NCI-H524 treated with DMSO at 0.1 percent for 48 hours (cell line): ENCODE measurements at regions not wholly inside any gene's neighbourhood (a gene's known extent, or its start where the extent isn't known, plus 50 kb on each side); places are given as distances from the start of the nearest gene placed in this dataset.

Experiments used
- DNase-seq: peaks from one replicate; lab custom pipeline; 2025; lab: John Stamatoyannopoulos, UW

DNA sequence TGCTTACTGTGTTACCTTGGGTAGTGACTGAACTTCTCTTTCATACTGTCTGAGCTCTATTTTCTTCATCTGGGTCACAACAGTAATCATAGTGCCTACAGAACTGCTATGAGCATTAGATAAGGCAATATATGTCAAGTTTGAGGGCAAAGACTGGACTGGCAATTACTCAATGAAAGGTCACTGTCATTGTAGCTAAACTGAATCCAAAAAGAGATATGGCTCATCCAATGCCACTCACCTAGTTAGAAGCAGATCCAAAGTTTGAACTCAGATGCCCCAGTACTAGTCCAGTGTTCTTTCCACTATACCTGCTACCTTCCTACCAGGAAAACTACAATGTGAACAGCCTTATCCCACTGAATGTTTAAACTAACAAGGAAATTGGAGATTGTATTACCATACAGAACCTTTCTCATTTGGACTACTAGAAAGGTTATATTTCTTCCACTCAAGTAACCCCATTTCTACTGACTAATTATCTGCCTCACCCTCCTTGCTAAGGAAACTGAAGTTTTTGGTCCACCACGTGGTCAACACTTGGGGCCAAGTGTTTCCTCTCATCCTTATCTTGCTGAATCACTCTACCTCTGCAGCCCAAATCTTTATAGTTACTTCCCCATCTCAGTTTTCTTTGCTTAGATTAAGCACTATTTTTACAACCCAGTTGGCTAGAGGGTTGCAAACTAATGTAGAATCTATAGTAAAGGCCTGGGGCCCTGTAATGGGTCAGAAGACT, 202.3 kb upstream of the LPP start:
- no peak for DNase-seq

DNA sequence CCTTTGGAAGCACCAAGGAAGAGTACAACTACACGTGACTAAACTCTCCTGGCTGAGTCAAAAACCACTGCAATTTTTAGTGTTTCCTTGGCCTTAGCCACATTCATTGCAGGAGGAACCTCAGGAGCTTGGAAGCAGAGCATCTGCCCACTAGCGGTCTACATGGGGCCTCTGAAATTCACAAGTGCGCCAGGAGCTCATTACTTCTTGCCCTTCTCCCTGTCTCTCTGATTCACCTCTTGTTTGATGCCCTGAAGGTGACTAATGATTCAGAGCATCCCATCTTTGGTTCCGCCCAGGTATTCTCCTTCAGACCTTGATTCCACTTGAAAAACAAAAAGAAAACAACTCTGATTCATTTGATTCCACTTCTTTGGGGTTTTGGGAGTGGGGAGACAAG, 201.1 kb upstream of the LPP start:
- no peak for DNase-seq

DNA sequence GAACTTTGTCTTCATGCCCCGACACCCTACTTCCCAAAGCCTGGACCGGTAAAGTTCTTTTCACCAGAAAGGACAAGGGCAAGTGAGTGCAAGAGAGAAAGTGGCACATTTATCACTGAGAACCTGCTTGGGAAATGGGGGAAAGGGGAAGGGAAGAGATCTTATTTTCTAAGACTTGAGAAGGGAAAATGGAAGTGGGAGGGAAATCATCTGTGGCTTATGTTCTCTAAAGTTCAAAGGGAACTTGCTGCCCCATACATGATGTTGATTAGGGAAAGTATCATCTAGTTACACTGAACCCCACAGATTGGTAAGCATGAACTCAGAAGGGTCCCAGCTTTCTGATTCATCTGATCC, 199.5 kb upstream of the LPP start:
- DNase-seq, result no peak

DNA sequence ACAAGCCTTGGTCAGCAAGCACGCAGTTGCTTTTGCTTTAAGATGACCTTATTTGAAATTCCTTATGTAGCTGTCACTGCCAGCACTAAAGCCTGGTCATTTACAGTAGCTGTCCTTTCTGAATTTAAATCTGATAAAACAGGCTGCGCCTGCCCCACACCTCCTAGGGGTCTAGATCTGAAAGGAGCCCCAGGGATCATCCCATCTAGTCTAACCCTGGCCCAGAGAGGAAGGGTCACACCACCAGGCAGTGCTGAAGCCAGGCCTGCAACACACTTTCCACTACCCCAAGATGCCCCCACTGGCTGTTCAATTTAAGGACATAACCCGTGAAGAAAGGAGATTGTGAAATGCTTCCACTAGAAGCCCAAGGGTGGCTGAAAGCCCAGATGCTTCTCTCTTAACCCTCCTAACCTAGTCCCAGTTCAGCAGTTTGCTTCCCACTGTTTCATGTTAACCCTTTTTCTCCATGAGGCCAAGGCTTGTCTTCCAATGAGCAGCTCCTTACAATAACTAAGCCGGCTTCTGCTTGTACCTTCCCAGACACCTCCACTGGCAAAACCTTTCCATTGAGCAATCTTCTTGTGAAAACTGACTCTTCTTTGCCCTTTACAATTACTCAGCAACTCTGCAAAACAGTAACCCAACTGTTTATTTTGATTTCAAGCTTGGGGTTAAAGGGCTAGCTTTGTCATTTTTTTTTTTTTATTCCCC, 198.9 kb upstream of the LPP start:
- no peak for DNase-seq

DNA sequence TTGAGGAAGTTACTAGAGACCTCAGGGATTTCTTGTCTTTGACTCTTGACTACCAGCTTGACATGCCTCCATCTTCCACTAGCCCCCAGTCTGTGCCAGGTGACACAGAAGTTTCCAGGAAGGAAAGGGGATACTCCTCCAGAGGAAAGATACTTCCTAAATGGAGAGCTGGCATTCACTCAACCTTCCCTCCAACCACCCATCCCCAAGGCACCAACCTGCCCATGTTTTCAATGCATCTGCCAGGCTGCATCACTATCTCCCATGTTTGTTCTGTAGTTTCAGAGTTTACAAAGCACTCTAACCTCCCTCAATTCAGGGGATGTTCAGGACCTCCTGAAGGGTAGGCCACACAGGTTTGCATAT, 198.4 kb upstream of the LPP start:
- DNase-seq, result no peak

DNA sequence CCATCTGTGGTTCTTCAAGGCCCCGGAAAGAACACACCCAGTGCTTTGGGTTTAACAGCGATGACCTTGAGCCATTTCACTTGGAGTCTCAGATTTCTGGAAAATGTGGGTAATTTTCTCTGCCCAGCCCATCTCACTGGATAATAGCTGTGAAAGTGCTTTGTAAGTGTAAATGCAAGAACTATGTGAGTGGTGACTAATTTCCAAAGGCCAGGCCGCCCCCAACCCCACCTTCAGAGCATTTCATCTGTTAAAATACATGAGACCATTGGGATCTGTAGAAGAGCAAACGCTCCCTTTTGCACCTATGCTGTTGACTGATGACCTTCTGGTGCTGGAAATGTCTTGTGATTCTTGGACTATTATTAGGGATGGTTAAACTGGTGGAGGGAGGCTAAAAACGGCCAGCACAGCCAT, 196.8 kb upstream of the LPP start:
- no peak for DNase-seq

DNA sequence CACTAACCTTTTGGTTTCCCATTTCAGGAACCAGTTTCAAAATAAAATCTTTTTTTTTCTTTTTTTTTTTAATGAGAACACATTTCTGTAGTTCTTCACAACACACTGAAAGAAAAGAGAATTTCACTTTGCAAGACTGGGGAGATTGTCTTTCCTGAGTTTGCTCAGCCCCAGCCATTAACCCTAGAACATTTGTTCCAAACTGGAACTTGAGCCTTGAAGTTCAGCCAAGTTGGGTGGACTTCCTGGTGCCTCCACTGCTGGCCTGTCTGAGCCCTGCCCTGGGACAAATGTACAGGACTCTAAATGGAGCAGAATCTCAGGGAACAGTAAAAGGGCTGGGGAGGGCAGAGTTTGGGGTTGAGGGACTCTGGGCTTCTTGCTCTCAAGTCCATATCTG, 196.4 kb upstream of the LPP start:
- no peak for DNase-seq

DNA sequence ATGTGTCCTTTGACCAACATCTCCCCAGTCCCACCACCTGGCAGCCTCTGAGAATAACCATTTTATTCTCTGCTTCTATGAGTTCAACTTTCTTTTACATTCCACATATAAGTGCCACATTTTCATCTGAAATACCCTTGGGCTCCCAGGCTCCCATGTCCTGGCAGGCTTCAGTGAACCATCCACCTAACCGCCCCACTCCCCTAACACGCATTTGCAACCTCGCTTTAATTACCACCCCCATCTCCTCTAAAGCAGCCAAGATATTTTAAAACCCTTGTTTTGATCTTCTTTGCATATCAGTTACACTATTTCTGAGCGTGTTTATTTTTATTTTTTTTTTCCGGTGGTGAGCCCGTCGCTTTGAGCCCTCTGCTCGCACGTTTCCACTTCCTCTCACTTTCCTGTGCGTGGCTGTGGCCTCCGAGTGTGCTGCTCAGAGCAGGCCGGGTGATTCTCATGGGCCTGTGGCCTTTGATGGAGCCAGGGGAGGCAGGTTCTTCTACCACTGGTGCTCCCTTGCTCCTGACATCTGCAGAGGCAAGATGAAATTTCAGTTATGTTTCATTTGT, 195.4 kb upstream of the LPP start:
- no peak for DNase-seq

DNA sequence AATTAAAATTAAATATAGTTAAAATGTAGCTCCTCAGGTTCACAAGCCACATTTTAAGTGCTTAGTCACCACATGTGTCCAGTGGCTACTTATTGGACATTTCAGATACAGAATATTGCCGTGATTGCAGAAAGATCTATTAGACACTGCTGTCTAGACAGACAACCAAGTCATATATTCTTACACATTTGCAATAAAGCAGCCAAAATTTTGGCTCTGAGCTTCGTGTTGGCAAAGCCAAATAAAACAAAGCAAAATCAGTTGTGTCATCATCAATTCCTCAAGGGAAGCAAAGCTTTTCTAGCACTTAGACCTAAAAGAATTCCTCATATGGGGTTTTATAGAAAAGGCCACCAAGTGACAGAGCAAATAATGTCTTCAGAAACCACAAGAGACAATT, 193.1 kb upstream of the LPP start:
- no peak for DNase-seq

DNA sequence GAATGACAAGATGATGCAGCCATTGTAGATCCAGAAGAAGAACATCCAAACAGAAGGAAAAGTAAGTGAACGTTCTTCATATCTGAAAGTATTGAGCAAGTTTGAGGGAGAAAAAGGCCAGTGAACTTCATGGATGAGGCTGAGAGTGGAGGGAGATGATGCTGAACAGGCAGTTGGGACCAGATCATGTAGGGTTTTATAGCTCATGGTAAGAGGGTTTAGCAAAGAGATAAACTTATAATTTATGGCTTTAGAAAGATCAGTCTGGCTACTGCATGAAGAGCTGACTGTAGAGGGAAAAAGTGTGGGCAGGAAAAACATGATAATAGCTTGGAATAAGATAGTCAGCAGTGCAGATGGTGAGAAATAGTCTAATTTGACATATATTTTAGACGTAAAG, 192.6 kb upstream of the LPP start:
- no peak for DNase-seq

DNA sequence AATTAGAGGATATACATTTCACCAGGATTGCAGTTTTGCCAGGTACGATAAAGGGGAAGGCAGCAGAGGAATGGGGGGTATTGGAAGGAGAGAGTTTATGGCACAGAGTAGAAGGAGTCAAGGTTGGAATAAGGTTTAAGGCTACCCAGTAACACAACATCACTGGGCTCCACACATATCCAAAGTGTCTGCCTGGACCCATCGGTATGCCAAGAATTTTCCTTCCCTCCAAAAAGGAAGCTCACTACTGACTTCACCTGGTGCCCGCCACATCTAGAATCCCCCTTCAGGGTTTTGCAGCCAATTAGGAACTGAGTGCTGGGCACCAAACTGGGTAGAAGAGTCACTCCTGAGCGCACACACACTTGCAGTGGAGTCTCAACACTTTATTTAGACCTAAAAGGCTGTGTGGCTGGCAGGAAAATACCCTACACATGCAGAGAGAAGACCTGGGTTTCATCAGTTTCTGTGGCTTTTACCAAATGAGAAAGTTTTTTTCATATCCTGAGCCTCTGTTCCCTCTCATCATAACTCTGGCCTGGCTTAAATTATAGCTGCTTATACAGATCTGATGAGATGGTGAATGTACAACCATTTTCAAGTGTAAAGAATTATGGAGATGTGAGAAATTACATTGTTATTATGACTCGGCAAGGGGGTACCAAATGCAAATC, 190.8 kb upstream of the LPP start:
- DNase-seq, result no peak

DNA sequence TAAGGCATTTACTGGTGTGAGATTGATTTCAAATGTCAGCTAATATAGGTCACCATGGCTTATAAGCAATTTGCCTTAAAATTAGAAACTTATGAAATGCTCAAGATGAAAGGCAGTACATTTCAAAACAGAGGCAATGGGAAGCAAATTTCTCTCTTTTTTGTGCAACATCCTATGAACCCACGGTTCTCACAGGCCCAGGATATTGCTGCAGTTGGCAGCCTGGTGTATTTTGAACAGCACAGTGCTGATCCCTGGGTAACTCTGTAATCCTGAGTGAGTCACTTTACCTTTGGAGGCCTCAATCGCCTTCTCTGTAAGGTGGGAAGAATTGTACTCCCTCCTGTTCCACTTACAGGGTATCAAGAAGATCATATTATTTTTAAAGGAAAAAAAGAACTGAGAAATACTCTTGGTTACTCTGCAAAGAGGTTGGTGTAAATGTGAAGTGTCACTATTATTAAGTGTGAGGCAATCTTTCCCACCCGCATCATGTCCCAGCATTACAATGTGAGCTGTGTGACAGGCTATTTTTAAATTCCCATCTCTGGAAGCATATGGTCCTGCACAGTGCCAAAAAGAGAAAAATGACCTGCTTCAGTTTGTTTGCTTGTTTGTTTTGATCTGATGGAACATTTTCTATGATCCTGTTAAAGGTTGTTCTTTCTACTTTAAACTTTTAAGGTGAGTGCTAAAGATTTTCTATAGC, 190.1 kb upstream of the LPP start:
- DNase-seq, result no peak

DNA sequence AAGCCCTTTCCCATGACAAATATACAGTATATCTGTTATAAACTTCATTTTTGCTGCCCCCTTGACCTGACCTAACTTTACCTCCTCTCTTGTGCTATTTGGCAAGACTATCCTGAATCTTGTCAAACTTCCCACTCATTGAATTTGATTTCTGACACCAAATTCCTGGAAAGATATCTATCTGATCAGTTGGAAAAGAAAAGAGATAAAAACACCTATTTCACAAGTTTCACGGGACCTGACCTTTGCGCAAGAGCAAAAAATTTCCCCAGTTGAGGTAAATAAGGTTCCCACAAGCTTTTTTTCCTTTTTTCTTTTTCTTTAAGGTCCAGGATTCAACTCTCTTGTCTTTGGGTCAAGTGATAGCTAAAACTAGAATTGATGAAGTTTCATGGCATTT, 189.2 kb upstream of the LPP start:
- no peak for DNase-seq

DNA sequence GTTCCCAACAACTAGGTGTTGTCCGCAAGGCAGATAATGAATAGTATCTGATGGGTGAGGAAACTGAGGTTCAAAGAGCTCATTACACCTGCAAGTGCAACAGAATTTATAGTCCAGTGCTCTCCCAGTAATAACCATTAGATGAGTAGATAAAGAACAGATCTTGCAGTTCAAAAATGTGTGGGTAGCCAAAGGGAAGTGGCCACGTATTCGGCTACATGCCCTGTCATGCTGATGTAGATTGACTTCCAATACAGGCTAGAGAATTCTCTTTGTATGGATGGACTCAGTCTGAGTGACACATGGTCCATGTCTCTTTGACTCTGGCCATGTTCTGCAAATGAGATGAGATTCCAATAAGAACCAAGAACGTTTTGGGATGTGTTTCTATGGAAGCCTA, 187.9 kb upstream of the LPP start:
- no peak for DNase-seq

DNA sequence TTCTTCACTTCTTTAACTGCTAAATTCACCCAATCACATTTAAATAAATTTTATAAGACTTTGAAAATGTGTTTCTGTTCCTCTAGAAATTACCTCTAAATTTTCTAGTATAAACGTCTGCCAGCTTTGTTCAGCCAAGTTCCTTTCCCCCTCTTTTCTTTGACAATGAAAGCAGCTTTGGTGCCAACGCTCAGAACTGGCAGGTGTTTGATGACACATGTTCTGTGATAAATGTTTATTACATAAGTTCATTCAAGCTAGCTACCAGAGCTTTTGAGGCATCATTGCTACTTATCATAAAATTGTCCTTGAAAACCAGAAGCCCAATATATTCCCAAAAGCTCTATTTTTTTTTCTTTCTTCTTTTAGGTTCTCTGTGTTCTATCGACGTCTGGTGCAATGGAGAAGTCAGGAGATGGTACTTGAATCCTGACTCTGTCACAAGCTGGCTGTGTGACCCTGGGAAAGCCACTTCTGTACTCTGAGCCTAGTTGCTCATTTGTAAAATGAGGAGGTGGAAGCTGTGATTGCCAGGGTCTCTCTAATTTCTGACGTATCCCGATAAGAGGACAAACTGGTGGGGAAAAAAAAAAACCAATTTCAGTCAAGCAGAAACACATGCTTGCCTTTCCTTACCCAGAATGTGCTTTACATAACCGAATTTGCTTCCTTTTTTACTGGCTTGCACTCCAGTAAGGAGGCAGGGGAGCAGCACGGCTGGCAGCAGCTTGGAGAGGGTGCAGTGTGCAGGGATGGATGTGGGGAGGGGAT, 187.1 kb upstream of the LPP start:
- no peak for DNase-seq

DNA sequence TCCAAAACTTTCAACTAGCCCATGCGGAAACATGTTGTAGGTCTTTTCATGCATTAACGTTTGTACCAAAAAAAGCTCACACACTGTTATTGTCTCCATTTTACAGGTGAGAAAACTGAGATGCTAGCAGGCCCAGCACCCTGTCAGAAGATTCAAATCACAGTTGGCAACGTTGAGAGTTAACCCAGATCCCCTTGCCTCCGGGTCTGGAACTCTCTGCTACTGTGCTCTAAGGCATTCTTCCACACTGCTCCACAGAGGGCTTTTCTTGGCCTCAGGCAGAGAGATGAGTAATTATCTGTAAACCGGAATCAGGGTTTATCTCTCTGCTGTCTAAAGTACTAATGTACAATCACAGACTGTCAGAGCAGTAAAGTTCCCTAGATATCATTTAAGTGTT, 186.0 kb upstream of the LPP start:
- DNase-seq, result no peak

DNA sequence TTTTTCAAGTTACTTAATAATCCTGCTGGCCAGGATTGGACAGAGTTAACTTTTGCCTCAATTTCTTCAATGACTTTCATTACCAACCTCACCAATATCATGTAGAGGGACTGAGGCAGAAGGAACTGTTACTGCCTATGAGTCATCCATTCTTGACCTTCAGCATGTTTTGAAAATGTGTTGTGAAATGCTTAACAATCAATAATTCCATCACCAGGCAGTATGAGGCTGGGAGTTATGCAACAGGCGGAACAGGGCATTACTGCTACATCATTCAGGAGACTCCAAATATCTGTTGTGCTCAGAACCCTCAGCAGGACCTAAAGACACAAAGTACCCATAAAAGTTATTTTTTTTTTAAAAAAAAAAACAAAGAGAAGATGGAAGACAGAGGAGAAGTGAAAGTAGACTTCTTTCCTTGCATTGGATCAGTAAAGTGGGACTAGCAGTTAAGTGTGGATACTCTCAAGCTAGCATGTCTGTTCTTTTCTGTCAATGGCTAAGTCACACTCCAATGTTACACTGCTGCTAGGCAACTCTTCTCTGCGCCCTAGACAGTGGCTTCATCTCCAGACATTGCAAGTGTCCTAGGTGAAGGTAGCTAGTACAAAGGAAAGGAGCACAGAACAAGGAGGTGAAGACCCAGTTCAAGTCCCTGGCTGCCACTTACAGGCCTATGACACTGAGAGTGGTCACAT, 184.9 kb upstream of the LPP start:
- no peak for DNase-seq

DNA sequence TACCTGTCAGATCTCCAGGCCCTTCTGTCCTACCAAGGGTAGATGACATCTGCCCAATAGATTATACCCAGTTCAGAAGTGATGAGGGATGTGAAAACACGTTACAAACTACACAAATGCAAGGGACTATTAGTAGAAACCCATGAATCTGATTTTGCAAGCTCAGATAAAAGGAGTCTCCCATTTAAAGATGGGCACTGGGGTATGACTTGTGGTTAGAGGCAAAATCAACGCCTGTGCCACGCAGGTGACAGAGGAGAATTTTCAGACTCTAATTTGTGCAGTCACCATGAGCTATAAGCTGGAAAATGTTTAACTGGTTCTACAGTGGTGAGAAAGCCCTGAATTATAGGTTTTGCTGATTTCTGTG, 184.4 kb upstream of the LPP start:
- DNase-seq, result no peak

DNA sequence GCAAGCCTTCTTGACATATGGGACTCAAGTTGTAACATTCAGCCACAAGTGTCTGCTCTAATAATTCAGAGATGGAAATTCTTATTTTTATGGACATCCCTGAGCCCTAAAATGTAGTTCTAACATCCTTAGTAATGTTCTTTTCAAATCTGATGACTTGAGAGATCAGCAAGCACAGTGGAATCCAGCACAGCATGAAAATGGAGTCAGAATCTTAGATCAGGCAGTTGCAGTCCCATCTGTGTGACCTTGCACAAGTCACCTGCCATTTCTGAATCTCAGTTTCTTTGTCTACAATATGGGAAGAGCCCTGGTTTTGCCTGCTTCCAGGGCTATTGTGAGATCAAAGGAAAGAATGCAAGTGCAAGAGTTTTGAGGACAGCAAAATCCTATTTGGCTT, 183.9 kb upstream of the LPP start:
- DNase-seq, result no peak

DNA sequence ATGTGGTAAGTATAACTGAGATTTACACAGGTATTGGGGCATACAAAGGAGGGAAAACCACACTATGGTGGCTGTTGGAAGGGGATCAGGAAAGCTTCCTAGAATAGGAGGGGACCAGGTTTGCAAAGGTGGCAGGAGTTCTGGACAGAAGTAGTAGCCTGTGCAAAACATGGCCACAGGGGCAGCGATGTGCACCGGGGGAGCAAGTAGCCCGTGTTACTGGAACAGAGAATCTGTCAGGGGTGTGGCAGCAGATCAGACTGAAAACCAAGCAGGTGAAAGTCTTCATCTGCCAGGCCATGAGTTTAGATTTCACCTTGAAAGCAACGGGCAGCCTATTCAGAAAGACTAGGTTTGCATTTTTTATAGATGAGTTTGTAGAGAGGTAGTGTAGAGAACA, 182.3 kb upstream of the LPP start:
- DNase-seq, result no peak

DNA sequence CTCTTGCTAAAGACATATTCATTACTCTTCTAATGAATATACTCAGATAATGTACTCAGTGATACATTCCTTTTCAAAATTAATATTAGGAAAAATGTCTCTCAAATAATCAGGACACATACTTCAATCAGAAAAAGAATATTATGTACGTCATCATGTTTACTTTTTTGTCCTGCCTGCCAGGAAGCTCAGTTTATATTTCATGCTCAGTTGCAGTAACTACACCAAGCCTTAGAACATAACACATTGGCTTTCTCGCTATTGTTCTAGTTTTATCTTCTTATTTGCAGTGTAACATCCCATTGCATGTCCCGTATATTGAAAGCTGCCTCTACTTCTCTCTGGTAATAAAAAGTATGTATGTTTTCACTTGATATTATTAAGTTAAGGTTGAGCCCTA, 181.5 kb upstream of the LPP start:
- no peak for DNase-seq
